ENCODE measurements at regions not wholly inside any gene's neighbourhood (a gene's known extent, or its start where the extent isn't known, plus 50 kb on each side); places are given as distances from the start of the nearest gene placed in this dataset.
A peak's percentile ranks its signal among the peaks of the same experiment; 100 is the strongest.

DNA sequence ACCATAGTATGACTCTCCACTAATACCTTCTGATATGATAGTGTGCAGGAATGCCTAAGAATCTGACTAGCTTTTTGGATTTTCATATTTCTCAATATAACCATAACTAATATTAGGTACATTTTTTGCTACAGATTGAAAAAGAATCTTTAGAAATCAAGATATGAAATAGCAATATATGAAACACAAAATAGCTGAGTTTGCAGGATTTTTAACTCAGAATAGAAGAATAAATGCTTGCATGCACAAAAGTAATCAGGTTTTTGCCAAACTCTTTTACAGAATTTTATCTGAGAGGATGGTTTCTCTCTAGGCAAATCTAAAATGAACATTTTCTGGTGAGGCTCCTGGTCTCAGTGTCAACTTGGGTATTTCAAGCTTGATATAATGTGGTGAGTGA, 402.6 kb downstream of the TMEM232 start:
- H3K4me2 ChIP-seq (ENCODE audit: low read length): no peak overlapping the region

GRCh38 chr5:110324876-110325275, 401.6 kb downstream of the TMEM232 start:
- H3K79me2 ChIP-seq (ENCODE audit: insufficient read depth, low read length): no peaks in the 10 kb centered on the region
- H2AFZ ChIP-seq (ENCODE audit: low read length): no peak overlapping the region
- H3K9me3 ChIP-seq (ENCODE audit: low read length): no peaks in the 10 kb centered on the region
- no peak overlapping the region for H3K9ac ChIP-seq (ENCODE audit: low read length)
- no peaks in the 10 kb centered on the region for H3K27me3 ChIP-seq (ENCODE audit: insufficient read depth, low read length)
- no peaks in the 10 kb centered on the region for H3K4me1 ChIP-seq (ENCODE audit: insufficient read depth, low read length, severe bottlenecking)
- H3K4me3 ChIP-seq (ENCODE audit: low read depth, low read length, poor library complexity, severe bottlenecking): no peak overlapping the region
- no peak overlapping the region for H3K27ac ChIP-seq (ENCODE audit: low read depth, low read length, poor library complexity, severe bottlenecking)
- H3K9me2 ChIP-seq (ENCODE audit: low read depth, low read length): no peaks in the 10 kb centered on the region
- no peak overlapping the region for H3K4me2 ChIP-seq (ENCODE audit: low read length)
- no peak for TF ChIP-seq EZH2 (IDR thresholded peaks at IDR 0.05; ENCODE audit: borderline replicate concordance, low read length)
- H3F3A ChIP-seq (ENCODE audit: insufficient read depth, low read length): no peaks in the 10 kb centered on the region
- no peaks in the 10 kb centered on the region; the same call in 1 of the 2 replicates for H3K36me3 ChIP-seq (ENCODE audit: insufficient read depth, low read length)
- no peaks in the 10 kb centered on the region for H4K20me1 ChIP-seq (ENCODE audit: insufficient read depth, low read length)

More for the DNA sequence above, 402.6 kb downstream of the TMEM232 start:
- no peaks in the 10 kb centered on the region for H3F3A ChIP-seq (ENCODE audit: insufficient read depth, low read length)
- H3K9me3 ChIP-seq (ENCODE audit: low read length): no peaks in the 10 kb centered on the region
- no peaks in the 10 kb centered on the region for H3K9me2 ChIP-seq (ENCODE audit: low read depth, low read length)
- no peak overlapping the region for H3K4me3 ChIP-seq (ENCODE audit: low read depth, low read length, poor library complexity, severe bottlenecking)
- no peaks in the 10 kb centered on the region; the same call in 1 of the 2 replicates for H3K36me3 ChIP-seq (ENCODE audit: insufficient read depth, low read length)
- TF ChIP-seq EZH2 (IDR thresholded peaks at IDR 0.05; ENCODE audit: borderline replicate concordance, low read length): no peak
- TF ChIP-seq, protein P1, sequence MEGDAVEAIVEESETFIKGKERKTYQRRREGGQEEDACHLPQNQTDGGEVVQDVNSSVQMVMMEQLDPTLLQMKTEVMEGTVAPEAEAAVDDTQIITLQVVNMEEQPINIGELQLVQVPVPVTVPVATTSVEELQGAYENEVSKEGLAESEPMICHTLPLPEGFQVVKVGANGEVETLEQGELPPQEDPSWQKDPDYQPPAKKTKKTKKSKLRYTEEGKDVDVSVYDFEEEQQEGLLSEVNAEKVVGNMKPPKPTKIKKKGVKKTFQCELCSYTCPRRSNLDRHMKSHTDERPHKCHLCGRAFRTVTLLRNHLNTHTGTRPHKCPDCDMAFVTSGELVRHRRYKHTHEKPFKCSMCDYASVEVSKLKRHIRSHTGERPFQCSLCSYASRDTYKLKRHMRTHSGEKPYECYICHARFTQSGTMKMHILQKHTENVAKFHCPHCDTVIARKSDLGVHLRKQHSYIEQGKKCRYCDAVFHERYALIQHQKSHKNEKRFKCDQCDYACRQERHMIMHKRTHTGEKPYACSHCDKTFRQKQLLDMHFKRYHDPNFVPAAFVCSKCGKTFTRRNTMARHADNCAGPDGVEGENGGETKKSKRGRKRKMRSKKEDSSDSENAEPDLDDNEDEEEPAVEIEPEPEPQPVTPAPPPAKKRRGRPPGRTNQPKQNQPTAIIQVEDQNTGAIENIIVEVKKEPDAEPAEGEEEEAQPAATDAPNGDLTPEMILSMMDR (IDR thresholded peaks at IDR 0.05; ENCODE audit: low read length): no peak
- H2AFZ ChIP-seq (ENCODE audit: low read length): no peak overlapping the region
- H3K27ac ChIP-seq (ENCODE audit: low read depth, low read length, poor library complexity, severe bottlenecking): no peak overlapping the region
- H3K4me1 ChIP-seq (ENCODE audit: insufficient read depth, low read length, severe bottlenecking): no peaks in the 10 kb centered on the region
- no peaks in the 10 kb centered on the region for H3K27me3 ChIP-seq (ENCODE audit: insufficient read depth, low read length)
- no peaks in the 10 kb centered on the region for H3K79me2 ChIP-seq (ENCODE audit: insufficient read depth, low read length)
- no peaks in the 10 kb centered on the region for H4K20me1 ChIP-seq (ENCODE audit: insufficient read depth, low read length)
- no peak overlapping the region for H3K9ac ChIP-seq (ENCODE audit: low read length)

GRCh38 chr5:110329955-110330525, 396.4 kb downstream of the TMEM232 start:
- Histone ChIP-seq H3K79me2 (ENCODE audit: insufficient read depth, low read length) (no peaks in the 10 kb centered on the region), H3K9me3 (ENCODE audit: low read length) (no peaks in the 10 kb centered on the region), H3K4me2 (ENCODE audit: low read length) (no peak overlapping the region), H4K20me1 (ENCODE audit: insufficient read depth, low read length) (no peaks in the 10 kb centered on the region), H3F3A (ENCODE audit: insufficient read depth, low read length) (no peaks in the 10 kb centered on the region), H3K4me3 (ENCODE audit: low read depth, low read length, poor library complexity, severe bottlenecking) (no peak overlapping the region), H3K27ac (ENCODE audit: low read depth, low read length, poor library complexity, severe bottlenecking) (no peak overlapping the region), H3K9me2 (ENCODE audit: low read depth, low read length) (no peaks in the 10 kb centered on the region), H3K27me3 (ENCODE audit: insufficient read depth, low read length) (no peaks in the 10 kb centered on the region), H3K4me1 (ENCODE audit: insufficient read depth, low read length, severe bottlenecking) (no peaks in the 10 kb centered on the region), H3K36me3 (ENCODE audit: insufficient read depth, low read length) (no peaks in the 10 kb centered on the region; the same call in 1 of the 2 replicates), H3K9ac (ENCODE audit: low read length) (no peak overlapping the region), H2AFZ (ENCODE audit: low read length) (no peak overlapping the region)
- TF ChIP-seq, protein P1 (IDR thresholded peaks at IDR 0.05; ENCODE audit: low read length): no peak
- TF ChIP-seq EZH2 (IDR thresholded peaks at IDR 0.05; ENCODE audit: borderline replicate concordance, low read length): no peak

GRCh38 chr5:110333384-110333783, 393.1 kb downstream of the TMEM232 start:
- no peak for TF ChIP-seq EZH2 (IDR thresholded peaks at IDR 0.05; ENCODE audit: borderline replicate concordance, low read length)
- TF ChIP-seq, protein P1 (IDR thresholded peaks at IDR 0.05; ENCODE audit: low read length): peak; percentile 70
- no peak overlapping the region for H3K27ac ChIP-seq (ENCODE audit: low read depth, low read length, poor library complexity, severe bottlenecking)

More at GRCh38 chr5:110333384-110333783, 393.1 kb downstream of the TMEM232 start:
- Histone ChIP-seq H3K9me3 (ENCODE audit: low read length) (no peaks in the 10 kb centered on the region), H3K9me2 (ENCODE audit: low read depth, low read length) (no peaks in the 10 kb centered on the region), H2AFZ (ENCODE audit: low read length) (no peak overlapping the region), H3K4me1 (ENCODE audit: insufficient read depth, low read length, severe bottlenecking) (peaks cover 2% of the 10 kb centered on the region), H3K4me3 (ENCODE audit: low read depth, low read length, poor library complexity, severe bottlenecking) (no peak overlapping the region), H3K79me2 (ENCODE audit: insufficient read depth, low read length) (no peaks in the 10 kb centered on the region), H3K27me3 (ENCODE audit: insufficient read depth, low read length) (no peaks in the 10 kb centered on the region), H4K20me1 (ENCODE audit: insufficient read depth, low read length) (no peaks in the 10 kb centered on the region), H3K4me2 (ENCODE audit: low read length) (no peak overlapping the region), H3F3A (ENCODE audit: insufficient read depth, low read length) (no peaks in the 10 kb centered on the region), H3K9ac (ENCODE audit: low read length) (no peak overlapping the region), H3K36me3 (ENCODE audit: insufficient read depth, low read length) (no peaks in the 10 kb centered on the region; the same call in 1 of the 2 replicates)

All from OCI-LY1 (cell line).